ENCODE measurements at regions not wholly inside any gene's neighbourhood (a gene's known extent, or its start where the extent isn't known, plus 50 kb on each side); places are given as distances from the start of the nearest gene placed in this dataset.

DNA sequence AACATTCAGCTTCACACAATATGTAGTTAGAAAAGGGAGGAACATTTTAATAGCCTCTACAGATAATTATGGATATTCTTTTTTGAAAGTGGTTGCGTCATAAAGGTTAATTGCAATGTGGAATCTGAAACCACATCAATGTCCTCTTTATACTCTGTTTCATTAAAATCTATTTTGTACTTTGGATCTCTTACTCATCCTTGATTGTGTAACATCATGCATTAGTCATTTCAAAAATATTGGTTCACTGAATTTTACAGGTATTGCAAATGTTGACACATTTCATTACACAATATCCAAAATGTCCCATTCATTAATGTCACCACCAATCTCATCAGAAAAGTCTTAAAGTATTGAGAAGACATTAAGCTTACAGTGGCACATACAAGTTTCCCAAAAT is 62.7 kb upstream of the USP9X start:
- TF ChIP-seq TBP (IDR thresholded peaks at IDR 0.05; ENCODE audit: low read depth, low read length) = no peak
- no peak for TF ChIP-seq RFX5 (IDR thresholded peaks at IDR 0.05; ENCODE audit: borderline replicate concordance, low read depth, low read length)
- no peak for TF ChIP-seq CTCF (IDR thresholded peaks at IDR 0.05; ENCODE audit: control extremely low read depth in 1 of 3, insufficient read depth in 1 of 3, low read depth in 1 of 3, low read length in 3 of 3)
- TF ChIP-seq CHD2 (IDR thresholded peaks at IDR 0.05; ENCODE audit: low read length) = no peak
- TF ChIP-seq ASH2L (IDR thresholded peaks at IDR 0.05; ENCODE audit: low read length) = no peak
- no peak for TF ChIP-seq SP2 (IDR thresholded peaks at IDR 0.05; ENCODE audit: low read length)
- no peak for TF ChIP-seq SUZ12 (IDR thresholded peaks at IDR 0.05; ENCODE audit: low read length)
- TF ChIP-seq BACH1 (IDR thresholded peaks at IDR 0.05; ENCODE audit: low read length) = no peak
- no peak for TF ChIP-seq YY1 (IDR thresholded peaks at IDR 0.05; ENCODE audit: low read depth, low read length)
- no peak overlapping the region for H3K14ac ChIP-seq (ENCODE audit: insufficient read length)
- H3K4me1 ChIP-seq (replicated peaks in 1 of 4; ENCODE audit: control insufficient read depth in 3 of 4, insufficient read depth in 4 of 4, low read length in 3 of 4) = peaks cover 0 to 7% (median 3%) of the 10 kb centered on the region in 4 experiments; a peak in 2 of 7 replicates
- no peak overlapping the region for H2BK15ac ChIP-seq (ENCODE audit: low read length)
- H3K27ac ChIP-seq (ENCODE audit: low read depth, low read length) = no peak overlapping the region
- no peak overlapping the region for H4K91ac ChIP-seq (replicated peaks; ENCODE audit: insufficient read length, low read length)
- H4K20me1 ChIP-seq (replicated peaks in 1 of 2; ENCODE audit: control insufficient read depth in 1 of 2, insufficient read depth in 2 of 2, low read length in 2 of 2) = no peaks in the 10 kb centered on the region
- H3K23ac ChIP-seq (ENCODE audit: insufficient read length) = no peak overlapping the region
- no peaks in the 10 kb centered on the region; a peak in 1 of 8 replicates for H3K36me3 ChIP-seq (ENCODE audit: control insufficient read depth in 2 of 4, insufficient read depth in 4 of 4, low read length in 3 of 4)
- H3K4me3 ChIP-seq (ENCODE audit: extremely low read depth in 1 of 4, insufficient read depth in 2 of 4, low read depth in 3 of 4, low read length in 4 of 4) = no peak overlapping the region
- H2AFZ ChIP-seq (ENCODE audit: low read length) = no peak overlapping the region
- ChIA-PET POLR2A (ENCODE audit: partially characterized antibody) (no interaction called here), CTCF (ENCODE audit: partially characterized antibody) (interaction anchor here (1.0 kb wide), 1 partner anchor 25 kb away, joined by 3 read pairs; no protein-coding TSS in a partner anchor)
- H4K5ac ChIP-seq (ENCODE audit: insufficient read length, low read depth, low read length) = peak overlapping the region; percentile 66
- FAIRE-seq = no peak
- DNase-seq (ENCODE audit: low read depth in 1 of 2, low spot score in 2 of 2) = no peak
- H3K79me2 ChIP-seq (ENCODE audit: control insufficient read depth in 1 of 2, insufficient read depth in 2 of 2, low read length in 2 of 2) = no peaks in the 10 kb centered on the region; a peak in 1 of 4 replicates
- no peak overlapping the region; the same call in 1 of the 2 replicates for H3K18ac ChIP-seq (ENCODE audit: extremely low read depth, low read length)
- no peak overlapping the region for H2BK12ac ChIP-seq (ENCODE audit: low read depth, low read length)
- H4K8ac ChIP-seq (ENCODE audit: extremely low read depth, insufficient read depth, low read length) = no peak overlapping the region
- no peak overlapping the region for H3K4ac ChIP-seq (replicated peaks; ENCODE audit: insufficient read length, low read depth, low read length)
- no peaks in the 10 kb centered on the region for H3K79me1 ChIP-seq (ENCODE audit: low read depth, low read length)
- H3K9ac ChIP-seq (replicated peaks in 1 of 4; ENCODE audit: extremely low read depth in 1 of 4, low read depth in 3 of 4, low read length in 3 of 4) = no peak overlapping the region
- no peak overlapping the region for H3K4me2 ChIP-seq (ENCODE audit: insufficient read depth in 1 of 2, low read depth in 2 of 2, low read length in 2 of 2)
- no peak overlapping the region for H2BK20ac ChIP-seq (ENCODE audit: low read length)
- no peak overlapping the region for H2BK120ac ChIP-seq (replicated peaks; ENCODE audit: low read depth, low read length)
- 100% methylated on average over 1 of the region's 1 CpG; no CpG with 5 or more reads in 1 of the 2 experiments for WGBS, 2 experiments (ENCODE audit: extremely low coverage in 1 of 2, insufficient coverage in 1 of 2, insufficient read length in 1 of 2, insufficient replicate concordance in 2 of 2, low coverage in 1 of 2, low lambda C conversion rate in 2 of 2, missing lambda C conversion rate in 1 of 2)
- no peak overlapping the region for H3K56ac ChIP-seq (replicated peaks; ENCODE audit: insufficient read length, low read depth, low read length)
- no peak overlapping the region for H2BK5ac ChIP-seq (ENCODE audit: low read depth, low read length)
- no peaks in the 10 kb centered on the region for H3K9me3 ChIP-seq (ENCODE audit: insufficient read depth in 2 of 2, low read depth in 1 of 2, low read length in 1 of 2)
- H2AK5ac ChIP-seq (ENCODE audit: low read depth, low read length) = no peak overlapping the region
- no peaks in the 10 kb centered on the region for H3K27me3 ChIP-seq (replicated peaks in 1 of 4; ENCODE audit: control insufficient read depth in 3 of 4, extremely low read depth in 1 of 4, insufficient read depth in 3 of 4, low read length in 3 of 4)
- H3K23me2 ChIP-seq (ENCODE audit: low read depth, low read length) = no peaks in the 10 kb centered on the region

Measured in H1 (cell line).